SK-N-SH treated with all-trans-retinoic acid at 6 μM for 48 hours (cell line): ENCODE measurements at regions not wholly inside any gene's neighbourhood (a gene's known extent, or its start where the extent isn't known, plus 50 kb on each side); places are given as distances from the start of the nearest gene placed in this dataset.

Experiments
- ESRRG ChIP-seq: fragments of 250-450 bp; sonication (Bioruptor Pico); IDR thresholded peaks from 2 replicates; pipeline ENCODE4 v1.6.1; 2021; ENCODE audit warnings: mild to moderate bottlenecking
- TCF4 ChIP-seq: fragments of 250-450 bp; sonication (Bioruptor Pico); IDR thresholded peaks from 2 replicates; pipeline ENCODE4 v1.8.0; 2021; ENCODE audit warnings: mild to moderate bottlenecking, moderate library complexity, borderline replicate concordance
- TOX ChIP-seq: fragments of 250-450 bp; sonication (Bioruptor Pico); IDR thresholded peaks from 2 replicates; pipeline ENCODE4 v1.8.0; 2021; ENCODE audit warnings: mild to moderate bottlenecking, moderate library complexity, borderline replicate concordance
- ZC3H10 ChIP-seq: fragments of 250-450 bp; sonication (Bioruptor Pico); IDR thresholded peaks from 2 replicates; pipeline ENCODE4 v1.5.1; 2021; ENCODE audit warnings: mild to moderate bottlenecking, moderate library complexity
- ZFP3 ChIP-seq: fragments of 250-450 bp; sonication (Bioruptor Pico); IDR thresholded peaks from 2 replicates; pipeline ENCODE4 v1.5.0; 2020; ENCODE audit warnings: mild to moderate bottlenecking, moderate library complexity
- ZFP30 ChIP-seq: fragments of 450-650 bp; formaldehyde crosslinking; IDR thresholded peaks from 2 replicates; pipeline ENCODE4 v1.5.0; 2022; ENCODE audit warnings: mild to moderate bottlenecking, moderate library complexity
- ZNF70 ChIP-seq: fragments of 450-650 bp; formaldehyde crosslinking; IDR thresholded peaks from 2 replicates; pipeline ENCODE4 v1.5.0; 2020; ENCODE audit warnings: mild to moderate bottlenecking, moderate library complexity
- TF ChIP-seq, protein P1 (sequence below): fragments of 250-450 bp; sonication (Bioruptor Pico); IDR thresholded peaks from 2 replicates; pipeline ENCODE4 v1.5.0; 2020; ENCODE audit warnings: mild to moderate bottlenecking, moderate library complexity
- TF ChIP-seq, protein P2 (sequence below): fragments of 250-450 bp; sonication (Bioruptor Pico); IDR thresholded peaks from 2 replicates; pipeline ENCODE4 v1.8.0; 2020; ENCODE audit warnings: mild to moderate bottlenecking, moderate library complexity, borderline replicate concordance
- TF ChIP-seq, protein P3 (sequence below): fragments of 250-450 bp; sonication (Bioruptor Pico); IDR thresholded peaks from 2 replicates; pipeline ENCODE4 v1.5.1; 2020; ENCODE audit warnings: low read depth, mild to moderate bottlenecking, moderate library complexity

DNA sequence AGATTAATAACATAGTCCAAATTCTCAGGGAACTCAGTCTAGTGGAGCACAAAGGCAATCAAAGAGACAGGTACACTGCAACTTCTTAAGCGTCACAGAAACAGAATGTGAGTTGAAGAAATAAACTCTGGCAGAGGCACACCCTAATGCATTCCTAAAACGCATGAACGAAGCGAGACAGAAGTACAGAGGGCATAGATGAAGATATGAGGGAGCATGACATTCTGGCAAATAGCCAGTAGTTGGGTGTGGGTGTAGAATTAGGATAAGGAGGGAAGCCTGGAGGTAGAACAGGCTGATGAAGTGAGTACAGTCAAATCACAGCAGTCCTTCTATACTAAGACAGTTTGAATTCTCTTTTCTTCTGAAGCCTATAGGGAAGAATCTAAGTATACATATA is 838.7 kb upstream of the API5 start:
- TF ChIP-seq, protein P1, sequence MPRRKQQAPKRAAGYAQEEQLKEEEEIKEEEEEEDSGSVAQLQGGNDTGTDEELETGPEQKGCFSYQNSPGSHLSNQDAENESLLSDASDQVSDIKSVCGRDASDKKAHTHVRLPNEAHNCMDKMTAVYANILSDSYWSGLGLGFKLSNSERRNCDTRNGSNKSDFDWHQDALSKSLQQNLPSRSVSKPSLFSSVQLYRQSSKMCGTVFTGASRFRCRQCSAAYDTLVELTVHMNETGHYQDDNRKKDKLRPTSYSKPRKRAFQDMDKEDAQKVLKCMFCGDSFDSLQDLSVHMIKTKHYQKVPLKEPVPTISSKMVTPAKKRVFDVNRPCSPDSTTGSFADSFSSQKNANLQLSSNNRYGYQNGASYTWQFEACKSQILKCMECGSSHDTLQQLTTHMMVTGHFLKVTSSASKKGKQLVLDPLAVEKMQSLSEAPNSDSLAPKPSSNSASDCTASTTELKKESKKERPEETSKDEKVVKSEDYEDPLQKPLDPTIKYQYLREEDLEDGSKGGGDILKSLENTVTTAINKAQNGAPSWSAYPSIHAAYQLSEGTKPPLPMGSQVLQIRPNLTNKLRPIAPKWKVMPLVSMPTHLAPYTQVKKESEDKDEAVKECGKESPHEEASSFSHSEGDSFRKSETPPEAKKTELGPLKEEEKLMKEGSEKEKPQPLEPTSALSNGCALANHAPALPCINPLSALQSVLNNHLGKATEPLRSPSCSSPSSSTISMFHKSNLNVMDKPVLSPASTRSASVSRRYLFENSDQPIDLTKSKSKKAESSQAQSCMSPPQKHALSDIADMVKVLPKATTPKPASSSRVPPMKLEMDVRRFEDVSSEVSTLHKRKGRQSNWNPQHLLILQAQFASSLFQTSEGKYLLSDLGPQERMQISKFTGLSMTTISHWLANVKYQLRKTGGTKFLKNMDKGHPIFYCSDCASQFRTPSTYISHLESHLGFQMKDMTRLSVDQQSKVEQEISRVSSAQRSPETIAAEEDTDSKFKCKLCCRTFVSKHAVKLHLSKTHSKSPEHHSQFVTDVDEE (CRISPR knock-in tag): no peak
- TF ChIP-seq, protein P2, sequence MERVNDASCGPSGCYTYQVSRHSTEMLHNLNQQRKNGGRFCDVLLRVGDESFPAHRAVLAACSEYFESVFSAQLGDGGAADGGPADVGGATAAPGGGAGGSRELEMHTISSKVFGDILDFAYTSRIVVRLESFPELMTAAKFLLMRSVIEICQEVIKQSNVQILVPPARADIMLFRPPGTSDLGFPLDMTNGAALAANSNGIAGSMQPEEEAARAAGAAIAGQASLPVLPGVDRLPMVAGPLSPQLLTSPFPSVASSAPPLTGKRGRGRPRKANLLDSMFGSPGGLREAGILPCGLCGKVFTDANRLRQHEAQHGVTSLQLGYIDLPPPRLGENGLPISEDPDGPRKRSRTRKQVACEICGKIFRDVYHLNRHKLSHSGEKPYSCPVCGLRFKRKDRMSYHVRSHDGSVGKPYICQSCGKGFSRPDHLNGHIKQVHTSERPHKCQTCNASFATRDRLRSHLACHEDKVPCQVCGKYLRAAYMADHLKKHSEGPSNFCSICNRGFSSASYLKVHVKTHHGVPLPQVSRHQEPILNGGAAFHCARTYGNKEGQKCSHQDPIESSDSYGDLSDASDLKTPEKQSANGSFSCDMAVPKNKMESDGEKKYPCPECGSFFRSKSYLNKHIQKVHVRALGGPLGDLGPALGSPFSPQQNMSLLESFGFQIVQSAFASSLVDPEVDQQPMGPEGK (CRISPR knock-in tag): no peak
- no peak for TF ChIP-seq ESRRG (CRISPR knock-in tag)
- TF ChIP-seq, protein P3, sequence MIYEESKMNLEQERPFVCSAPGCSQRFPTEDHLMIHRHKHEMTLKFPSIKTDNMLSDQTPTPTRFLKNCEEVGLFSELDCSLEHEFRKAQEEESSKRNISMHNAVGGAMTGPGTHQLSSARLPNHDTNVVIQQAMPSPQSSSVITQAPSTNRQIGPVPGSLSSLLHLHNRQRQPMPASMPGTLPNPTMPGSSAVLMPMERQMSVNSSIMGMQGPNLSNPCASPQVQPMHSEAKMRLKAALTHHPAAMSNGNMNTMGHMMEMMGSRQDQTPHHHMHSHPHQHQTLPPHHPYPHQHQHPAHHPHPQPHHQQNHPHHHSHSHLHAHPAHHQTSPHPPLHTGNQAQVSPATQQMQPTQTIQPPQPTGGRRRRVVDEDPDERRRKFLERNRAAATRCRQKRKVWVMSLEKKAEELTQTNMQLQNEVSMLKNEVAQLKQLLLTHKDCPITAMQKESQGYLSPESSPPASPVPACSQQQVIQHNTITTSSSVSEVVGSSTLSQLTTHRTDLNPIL (CRISPR knock-in tag): no peak
- no peak for TF ChIP-seq ZFP30 (CRISPR knock-in tag)
- no peak for TF ChIP-seq ZC3H10 (CRISPR knock-in tag)
- TF ChIP-seq ZNF70: no peak
- no peak for TF ChIP-seq TOX (CRISPR knock-in tag)
- TF ChIP-seq TCF4: no peak
- TF ChIP-seq ZFP3 (CRISPR knock-in tag): no peak
